Central memory CD8-positive, alpha-beta T cell (primary cell): ENCODE measurements at regions not wholly inside any gene's neighbourhood (a gene's known extent, or its start where the extent isn't known, plus 50 kb on each side); places are given as distances from the start of the nearest gene placed in this dataset.

ENCODE experiments used
- ATAC-seq: fragments of 150-1000 bp; cut with Tn5 transposase; replicated peaks from 2 replicates; pipeline ENCODE4 v1.10.0; 2022; ENCODE audit warnings: mild to moderate bottlenecking, moderate FRiP score, moderate number of reproducible peaks; ENCODE audit not compliant: poor library complexity, severe bottlenecking; ENCODE audit errors: extremely low read depth
- DNase-seq, 2 donors: peaks; one replicate each; pipeline ENCODE4 v3.0.0; 2021; ENCODE audit warnings: low spot score in 2 of 2
- H3K27ac Mint-ChIP-seq: one replicate; pipeline ENCODE4 v1.8.0; 2022; ENCODE audit warnings: low read depth, mild to moderate bottlenecking, moderate library complexity, mixed read lengths
- H3K27me3 Mint-ChIP-seq: one replicate; pipeline ENCODE4 v1.8.0; 2022; ENCODE audit warnings: mixed read lengths
- H3K36me3 Mint-ChIP-seq: one replicate; pipeline ENCODE4 v1.8.0; 2022; ENCODE audit warnings: mild to moderate bottlenecking, moderate library complexity, mixed read lengths; ENCODE audit not compliant: insufficient read depth
- H3K4me1 Mint-ChIP-seq: one replicate; pipeline ENCODE4 v1.8.0; 2022; ENCODE audit warnings: mixed read lengths
- H3K4me3 Mint-ChIP-seq: one replicate; pipeline ENCODE4 v1.8.0; 2022; ENCODE audit warnings: mild to moderate bottlenecking, moderate library complexity, mixed read lengths
- H3K9me3 Mint-ChIP-seq: one replicate; pipeline ENCODE4 v1.8.0; 2022; ENCODE audit warnings: mixed read lengths

- Mint-ChIP-seq H3K4me3 (no peak overlapping the region), H3K27me3 (peaks cover 42% of the 10 kb centered on the region), H3K36me3 (no peaks in the 10 kb centered on the region), H3K9me3 (no peaks in the 10 kb centered on the region), H3K27ac (no peak overlapping the region), H3K4me1 (no peaks in the 10 kb centered on the region)
- ATAC-seq (no peak), DNase-seq (no peak)
Observed at GRCh38 chr9:2285416-2286332, 270.5 kb downstream of the SMARCA2 start.

DNA sequence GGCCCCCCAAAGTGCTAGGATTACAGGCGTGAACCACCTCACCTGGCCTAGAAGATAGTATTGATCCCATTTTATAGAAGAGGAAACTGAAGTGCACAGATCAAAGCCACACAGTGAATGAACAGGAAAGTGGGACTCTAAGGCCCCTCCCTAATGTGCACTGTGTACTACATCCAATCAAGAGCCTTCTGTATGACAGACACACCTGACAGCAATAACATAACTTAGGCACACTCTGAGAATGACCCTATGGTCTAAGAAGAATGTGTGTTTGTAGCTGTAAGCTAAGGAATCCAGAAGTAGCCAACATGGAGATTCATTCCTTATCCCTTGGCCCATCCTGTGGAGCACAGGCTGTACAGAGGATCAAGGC is 271.2 kb downstream of the SMARCA2 start:
- Mint-ChIP-seq H3K27ac (no peak overlapping the region), H3K27me3 (peaks cover 49% of the 10 kb centered on the region)

GRCh38 chr9:2286825-2287455 is 271.8 kb downstream of the SMARCA2 start:
- Mint-ChIP-seq H3K27ac (no peak overlapping the region), H3K36me3 (no peaks in the 10 kb centered on the region), H3K27me3 (peaks cover 55% of the 10 kb centered on the region), H3K9me3 (no peaks in the 10 kb centered on the region), H3K4me3 (no peak overlapping the region), H3K4me1 (no peaks in the 10 kb centered on the region)
- DNase-seq (no peak), ATAC-seq (no peak)

More for the DNA sequence above, 271.2 kb downstream of the SMARCA2 start:
- no peak for ATAC-seq
- Mint-ChIP-seq H3K36me3 (no peaks in the 10 kb centered on the region), H3K4me3 (no peak overlapping the region), H3K4me1 (no peaks in the 10 kb centered on the region), H3K9me3 (no peaks in the 10 kb centered on the region)
- no peak for DNase-seq

- H3K27me3 Mint-ChIP-seq: peaks cover 66% of the 10 kb centered on the region
- DNase-seq (no peak), ATAC-seq (no peak)
- no peak overlapping the region for H3K4me3 Mint-ChIP-seq
- H3K36me3 Mint-ChIP-seq: no peaks in the 10 kb centered on the region
- no peaks in the 10 kb centered on the region for H3K4me1 Mint-ChIP-seq
- no peak overlapping the region for H3K27ac Mint-ChIP-seq
- H3K9me3 Mint-ChIP-seq: no peaks in the 10 kb centered on the region
Observed at GRCh38 chr9:2288309-2288708, 273.2 kb downstream of the SMARCA2 start.

DNA sequence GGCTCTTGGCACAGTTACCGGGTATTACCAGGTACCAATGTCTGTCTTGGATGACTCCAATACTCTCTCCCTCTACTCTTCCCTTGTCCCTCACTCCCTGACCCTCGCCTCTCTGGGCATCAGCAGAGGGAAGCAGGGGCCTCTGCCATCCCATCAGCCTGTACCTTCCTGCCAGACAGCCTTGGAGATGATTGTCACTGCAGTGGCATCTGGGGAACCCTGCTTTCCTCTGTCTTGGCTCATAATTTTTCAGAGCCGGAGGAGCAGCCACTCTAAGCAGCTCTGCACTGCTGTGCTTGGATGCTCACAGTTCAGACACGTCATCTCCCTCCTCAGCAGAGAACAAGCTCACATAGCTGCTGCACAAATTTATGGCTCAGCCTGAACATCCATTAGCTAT is 274.1 kb downstream of the SMARCA2 start:
- no peak for DNase-seq
- H3K4me1 Mint-ChIP-seq: no peaks in the 10 kb centered on the region
- H3K27ac Mint-ChIP-seq: no peak overlapping the region
- ATAC-seq: no peak
- no peaks in the 10 kb centered on the region for H3K36me3 Mint-ChIP-seq
- H3K9me3 Mint-ChIP-seq: no peaks in the 10 kb centered on the region
- H3K4me3 Mint-ChIP-seq: no peak overlapping the region
- H3K27me3 Mint-ChIP-seq: peaks cover 66% of the 10 kb centered on the region

GRCh38 chr9:2290382-2290781 is 275.2 kb downstream of the SMARCA2 start:
- Mint-ChIP-seq H3K36me3 (no peaks in the 10 kb centered on the region), H3K9me3 (no peaks in the 10 kb centered on the region), H3K4me3 (no peak overlapping the region), H3K4me1 (no peaks in the 10 kb centered on the region), H3K27me3 (peaks cover 57% of the 10 kb centered on the region), H3K27ac (no peak overlapping the region)
- ATAC-seq (no peak), DNase-seq (no peak)

GRCh38 chr9:2291980-2292704 is 277.0 kb downstream of the SMARCA2 start:
- Mint-ChIP-seq H3K4me3 (no peak overlapping the region), H3K27me3 (peaks cover 58% of the 10 kb centered on the region), H3K27ac (no peak overlapping the region), H3K36me3 (no peaks in the 10 kb centered on the region), H3K9me3 (no peaks in the 10 kb centered on the region), H3K4me1 (no peaks in the 10 kb centered on the region)
- DNase-seq (no peak), ATAC-seq (no peak)

DNA sequence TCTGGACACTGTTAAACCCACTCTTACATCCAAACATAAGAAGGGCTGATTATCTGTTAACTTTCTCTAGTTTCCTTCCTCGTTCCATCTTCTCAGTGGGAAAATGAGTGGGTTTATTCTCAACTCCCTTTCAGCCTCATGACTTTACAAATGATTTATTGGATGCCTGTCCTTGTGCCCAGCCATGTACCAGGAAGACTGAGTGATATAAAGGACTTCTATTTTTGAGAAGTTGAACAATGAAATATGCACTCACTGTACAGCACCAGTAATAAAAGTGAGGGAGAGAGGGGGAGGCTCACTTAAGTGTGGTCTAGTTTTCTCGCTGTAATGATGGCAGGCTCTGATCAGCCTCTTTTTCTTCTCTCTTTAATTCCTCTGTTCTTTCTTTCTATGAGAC is 277.6 kb downstream of the SMARCA2 start:
- no peak overlapping the region for H3K27ac Mint-ChIP-seq
- H3K4me1 Mint-ChIP-seq: no peaks in the 10 kb centered on the region
- no peak overlapping the region for H3K4me3 Mint-ChIP-seq
- peaks cover 58% of the 10 kb centered on the region for H3K27me3 Mint-ChIP-seq
- DNase-seq (no peak), ATAC-seq (no peak)
- no peaks in the 10 kb centered on the region for H3K36me3 Mint-ChIP-seq
- no peaks in the 10 kb centered on the region for H3K9me3 Mint-ChIP-seq

DNA sequence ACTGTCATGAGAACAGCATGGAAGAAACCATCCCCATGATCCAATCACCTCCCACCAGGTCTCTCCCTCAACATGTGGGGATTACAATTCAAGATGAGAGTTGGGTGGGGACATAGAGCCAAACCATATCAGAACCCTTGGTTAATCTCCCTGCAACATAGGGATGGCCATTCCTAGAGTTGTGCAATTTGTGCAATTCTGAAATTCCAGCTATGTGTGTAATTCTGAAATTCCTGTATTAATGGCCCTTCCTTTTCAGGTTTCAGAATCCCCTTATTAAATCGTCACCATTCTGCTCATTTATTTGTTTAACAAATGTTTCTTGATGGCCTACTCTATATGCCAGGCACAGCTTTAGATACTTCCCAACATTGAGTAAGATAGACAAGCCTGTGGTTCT is 282.6 kb downstream of the SMARCA2 start:
- no peak for ATAC-seq
- Mint-ChIP-seq H3K27me3 (peaks cover 54% of the 10 kb centered on the region), H3K36me3 (peaks cover 2% of the 10 kb centered on the region), H3K9me3 (no peaks in the 10 kb centered on the region), H3K4me3 (no peak overlapping the region), H3K4me1 (no peaks in the 10 kb centered on the region), H3K27ac (no peak overlapping the region)
- DNase-seq: no peak

DNA sequence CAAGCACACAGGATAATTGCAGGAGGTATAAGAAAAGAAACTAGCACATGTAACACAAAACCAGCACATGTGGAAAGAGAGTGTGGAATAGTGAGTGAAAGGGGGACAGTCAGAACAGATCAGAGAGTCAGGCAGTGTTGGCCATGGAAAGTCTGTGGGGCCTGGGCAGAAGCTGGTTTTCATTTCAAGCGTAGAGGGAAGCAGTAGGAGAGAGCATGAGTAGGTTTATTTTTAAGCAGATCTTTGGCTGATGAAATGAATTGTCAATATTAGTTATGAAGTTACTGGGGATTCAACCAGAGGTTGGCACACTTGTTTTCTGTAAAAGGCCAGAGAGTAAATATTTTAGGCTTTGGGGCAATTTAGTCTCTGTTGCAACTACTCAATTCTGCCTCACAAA is 283.1 kb downstream of the SMARCA2 start:
- Mint-ChIP-seq H3K4me3 (no peak overlapping the region), H3K4me1 (no peaks in the 10 kb centered on the region), H3K9me3 (no peaks in the 10 kb centered on the region), H3K27me3 (peaks cover 56% of the 10 kb centered on the region), H3K27ac (no peak overlapping the region), H3K36me3 (peaks cover 2% of the 10 kb centered on the region)
- ATAC-seq: no peak
- DNase-seq: no peak

DNA sequence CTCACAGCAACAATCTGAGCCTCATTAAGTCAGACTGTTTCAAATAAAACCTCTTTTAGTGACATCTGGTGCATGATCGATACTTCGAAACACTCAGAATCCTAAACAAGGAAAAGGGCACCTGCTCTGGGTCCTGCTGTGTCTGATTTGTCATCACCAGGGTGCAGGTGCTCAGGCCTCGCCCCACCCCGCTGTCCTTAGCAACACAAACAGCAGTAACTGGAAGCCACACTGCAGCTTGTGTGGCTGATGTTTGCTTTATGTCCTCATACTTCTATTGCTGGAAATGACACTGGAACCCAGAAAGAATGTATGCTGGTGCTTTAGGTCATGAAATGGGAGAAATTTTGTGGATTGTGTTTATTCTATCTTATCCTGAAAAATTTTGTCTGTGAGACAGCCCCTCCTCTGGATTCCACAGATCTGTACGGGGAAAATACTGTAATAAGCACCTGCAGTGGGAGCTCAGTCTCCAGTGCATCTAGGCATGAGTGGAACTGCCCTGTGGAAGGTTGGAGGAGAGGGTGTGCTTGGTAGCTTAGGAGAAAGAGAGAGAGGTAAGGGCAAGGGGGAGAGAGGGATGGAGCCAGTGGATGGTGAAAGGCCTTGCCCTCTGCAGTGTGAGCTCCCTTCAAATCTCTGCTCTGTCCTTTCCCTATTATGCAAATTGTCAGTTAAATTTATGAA is 284.2 kb downstream of the SMARCA2 start:
- no peak overlapping the region for H3K27ac Mint-ChIP-seq
- H3K27me3 Mint-ChIP-seq: peaks cover 56% of the 10 kb centered on the region
- no peak overlapping the region for H3K4me3 Mint-ChIP-seq
- no peaks in the 10 kb centered on the region for H3K9me3 Mint-ChIP-seq
- DNase-seq: no peak
- no peaks in the 10 kb centered on the region for H3K4me1 Mint-ChIP-seq
- no peak for ATAC-seq
- peaks cover 2% of the 10 kb centered on the region for H3K36me3 Mint-ChIP-seq

DNA sequence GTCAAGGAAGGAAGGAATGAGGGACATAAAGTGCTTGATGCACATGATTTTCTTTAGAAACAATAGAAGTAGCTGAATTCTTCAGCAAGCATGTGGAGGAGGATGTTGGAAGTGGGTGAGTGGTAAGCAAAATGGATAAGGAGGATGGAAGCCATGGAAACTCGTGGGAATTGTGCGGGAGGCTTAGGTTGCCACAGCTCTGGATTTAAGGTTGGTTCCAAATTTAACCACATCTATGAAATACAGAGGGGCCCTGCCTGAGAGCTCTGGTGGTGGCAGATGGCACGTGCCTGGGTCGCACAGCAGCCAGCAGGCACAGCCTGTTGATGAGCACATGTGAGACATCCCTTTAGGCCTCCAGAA is 284.7 kb downstream of the SMARCA2 start:
- Mint-ChIP-seq H3K36me3 (peaks cover 2% of the 10 kb centered on the region), H3K27ac (no peak overlapping the region), H3K27me3 (peaks cover 56% of the 10 kb centered on the region), H3K4me1 (no peaks in the 10 kb centered on the region), H3K9me3 (no peaks in the 10 kb centered on the region), H3K4me3 (no peak overlapping the region)
- ATAC-seq: no peak
- no peak for DNase-seq
